ENCODE measurements at regions not wholly inside any gene's neighbourhood (a gene's known extent, or its start where the extent isn't known, plus 50 kb on each side); places are given as distances from the start of the nearest gene placed in this dataset.

GRCh38 chr3:36257158-36257852, 123.0 kb upstream of the STAC start:
- H3K36me3 ChIP-seq (replicated peaks in 1 of 2; ENCODE audit: control insufficient read depth in 1 of 2, insufficient read depth in 2 of 2, low read length in 1 of 2): no peaks in the 10 kb centered on the region
- H3K4me3 ChIP-seq (ENCODE audit: low read depth in 2 of 2, low read length in 1 of 2): no peak overlapping the region
- peaks cover 9% of the 10 kb centered on the region; the same call in 1 of the 2 replicates for H3K9me3 ChIP-seq
- no peak overlapping the region for H3K9ac ChIP-seq
- TF ChIP-seq GABPA (IDR thresholded peaks at IDR 0.05; ENCODE audit: low read depth) (no peak), NFIC (IDR thresholded peaks at IDR 0.05; ENCODE audit: borderline replicate concordance) (no peak), NRF1 (IDR thresholded peaks at IDR 0.05; ENCODE audit: low read depth, low read length) (no peak), TAF1 (IDR thresholded peaks at IDR 0.05; ENCODE audit: borderline replicate concordance, low read depth, low read length) (no peak), YY1 (IDR thresholded peaks at IDR 0.05; ENCODE audit: low read depth) (no peak), EZH2phosphoT487 (IDR thresholded peaks at IDR 0.05; ENCODE audit: borderline replicate concordance, low read depth) (no peak), ELF1 (IDR thresholded peaks at IDR 0.05) (no peak), TCF12 (IDR thresholded peaks at IDR 0.05) (no peak), FOXJ3 (CRISPR knock-in tag; IDR thresholded peaks at IDR 0.05) (no peak)
- no peaks in the 10 kb centered on the region for H3K27me3 ChIP-seq (ENCODE audit: insufficient read depth)
- no peak overlapping the region for H3K4me2 ChIP-seq
- no peak overlapping the region for H2AFZ ChIP-seq (ENCODE audit: low read depth)
- WGBS (ENCODE audit: low lambda C conversion rate): 92% methylated on average over 3 of the region's 3 CpGs
- no peaks in the 10 kb centered on the region for H3K9me2 ChIP-seq
- H4K20me1 ChIP-seq (ENCODE audit: insufficient read depth): no peaks in the 10 kb centered on the region
- no peaks in the 10 kb centered on the region for H3F3A ChIP-seq (replicated peaks; ENCODE audit: insufficient read depth)
- ChIA-PET POLR2A (no interaction called here), CTCF (no interaction called here)
- H3K4me1 ChIP-seq (ENCODE audit: control insufficient read depth in 1 of 2, insufficient read depth in 2 of 2, low read depth in 1 of 2, low read length in 1 of 2): no peaks in the 10 kb centered on the region; a peak in 2 of 4 replicates
- no peaks in the 10 kb centered on the region for H3K79me2 ChIP-seq (ENCODE audit: insufficient read depth)
- DNase-seq: no peak
- no peak overlapping the region for H3K27ac ChIP-seq (ENCODE audit: low read depth in 2 of 2, low read length in 1 of 2)

GRCh38 chr3:36258421-36258820, 121.9 kb upstream of the STAC start:
- no peaks in the 10 kb centered on the region; a peak in 2 of 4 replicates for H3K4me1 ChIP-seq (ENCODE audit: control insufficient read depth in 1 of 2, insufficient read depth in 2 of 2, low read depth in 1 of 2, low read length in 1 of 2)
- ChIA-PET POLR2A (no interaction called here), CTCF (no interaction called here)
- no peak overlapping the region for H3K4me3 ChIP-seq (ENCODE audit: low read depth in 2 of 2, low read length in 1 of 2)
- H3K9me2 ChIP-seq: no peaks in the 10 kb centered on the region
- DNase-seq: no peak
- no peak overlapping the region for H3K9ac ChIP-seq
- no peak overlapping the region for H2AFZ ChIP-seq (ENCODE audit: low read depth)
- no peaks in the 10 kb centered on the region for H3K27me3 ChIP-seq (ENCODE audit: insufficient read depth)
- no peak overlapping the region for H3K4me2 ChIP-seq
- no peaks in the 10 kb centered on the region for H3K79me2 ChIP-seq (ENCODE audit: insufficient read depth)
- WGBS (ENCODE audit: low lambda C conversion rate): 87% methylated on average over 1 of the region's 1 CpG
- no peaks in the 10 kb centered on the region for H3K36me3 ChIP-seq (replicated peaks in 1 of 2; ENCODE audit: control insufficient read depth in 1 of 2, insufficient read depth in 2 of 2, low read length in 1 of 2)
- H3F3A ChIP-seq (replicated peaks; ENCODE audit: insufficient read depth): no peaks in the 10 kb centered on the region
- H4K20me1 ChIP-seq (ENCODE audit: insufficient read depth): no peaks in the 10 kb centered on the region
- no peak overlapping the region for H3K27ac ChIP-seq (ENCODE audit: low read depth in 2 of 2, low read length in 1 of 2)
- H3K9me3 ChIP-seq: no peaks in the 10 kb centered on the region
- no peak for TF ChIP-seq MXI1 (IDR thresholded peaks at IDR 0.05; ENCODE audit: low read depth, low read length)
- TF ChIP-seq JUND (IDR thresholded peaks at IDR 0.05): no peak

- Histone ChIP-seq H3K79me2 (ENCODE audit: insufficient read depth) (no peaks in the 10 kb centered on the region), H2AFZ (ENCODE audit: low read depth) (no peak overlapping the region), H3K9ac (no peak overlapping the region), H3K36me3 (replicated peaks in 1 of 2; ENCODE audit: control insufficient read depth in 1 of 2, insufficient read depth in 2 of 2, low read length in 1 of 2) (no peaks in the 10 kb centered on the region), H3K9me3 (no peaks in the 10 kb centered on the region), H3K27me3 (ENCODE audit: insufficient read depth) (no peaks in the 10 kb centered on the region), H3K4me3 (ENCODE audit: low read depth in 2 of 2, low read length in 1 of 2) (no peak overlapping the region), H4K20me1 (ENCODE audit: insufficient read depth) (no peaks in the 10 kb centered on the region), H3F3A (replicated peaks; ENCODE audit: insufficient read depth) (no peaks in the 10 kb centered on the region), H3K9me2 (no peaks in the 10 kb centered on the region), H3K4me2 (no peak overlapping the region), H3K27ac (ENCODE audit: low read depth in 2 of 2, low read length in 1 of 2) (no peak overlapping the region), H3K4me1 (ENCODE audit: control insufficient read depth in 1 of 2, insufficient read depth in 2 of 2, low read depth in 1 of 2, low read length in 1 of 2) (no peaks in the 10 kb centered on the region; a peak in 2 of 4 replicates)
- 92% methylated on average over 3 of the region's 3 CpGs for WGBS (ENCODE audit: low lambda C conversion rate)
- no peak for TF ChIP-seq YY1 (IDR thresholded peaks at IDR 0.05; ENCODE audit: low read depth)
- TF ChIP-seq MEF2A (IDR thresholded peaks at IDR 0.05; ENCODE audit: borderline replicate concordance, low read depth): no peak
- peak; percentile 34; the same call in 1 of the 2 replicates for TF ChIP-seq RAD21 (IDR thresholded peaks at IDR 0.05; ENCODE audit: low read length)
- POLR2A ChIA-PET: no interaction called here
- CTCF ChIA-PET: interaction anchor here (0.9 to 1.1 kb wide), 3 partner anchors 11 to 438 kb away, joined by 3 to 4 read pairs (median 4); no protein-coding TSS in a partner anchor
- DNase-seq: no peak
These were observed 120.7 kb upstream of the STAC start for GRCh38 chr3:36259580-36259979.
